ENCODE measurements at regions not wholly inside any gene's neighbourhood (a gene's known extent, or its start where the extent isn't known, plus 50 kb on each side); places are given as distances from the start of the nearest gene placed in this dataset.

- Histone ChIP-seq H3K27me3 (replicated peaks in 2 of 5; ENCODE audit: control insufficient read depth in 4 of 5, insufficient read depth in 5 of 5, low read length in 4 of 5) (no peaks in the 10 kb centered on the region), H3K4me1 (ENCODE audit: control extremely low read depth in 1 of 4, control insufficient read depth in 4 of 4, insufficient read depth in 4 of 4, low read length in 3 of 4) (no peaks in the 10 kb centered on the region), H3K9me3 (ENCODE audit: control extremely low read depth in 1 of 5, control insufficient read depth in 4 of 5, insufficient read depth in 2 of 5, low read depth in 1 of 5, low read length in 4 of 5) (peaks cover 0 to 2% (median 0%) of the 10 kb centered on the region in 5 experiments), H3K36me3 (ENCODE audit: control insufficient read depth in 4 of 4, insufficient read depth in 4 of 4, low read length in 3 of 4) (no peaks in the 10 kb centered on the region), H3K4me3 (ENCODE audit: control insufficient read depth in 1 of 7, extremely low read depth in 1 of 7, insufficient read depth in 4 of 7, low read depth in 2 of 7, low read length in 6 of 7) (no peak overlapping the region), H3K27ac (ENCODE audit: insufficient read depth in 1 of 2, low read depth in 1 of 2, low read length in 2 of 2, poor library complexity in 1 of 2, severe bottlenecking in 2 of 2) (no peak overlapping the region)
- 100% methylated on average over 1 of the region's 2 CpGs for WGBS (ENCODE audit: insufficient coverage)
- no peak for DNase-seq
- CTCF ChIA-PET, result no interaction called here
- POLR2A ChIA-PET, result no interaction called here
Measured at GRCh38 chr16:25596194-25596593, 95.6 kb upstream of the HS3ST4 start.

- Histone ChIP-seq H3K27me3 (replicated peaks in 2 of 5; ENCODE audit: control insufficient read depth in 4 of 5, insufficient read depth in 5 of 5, low read length in 4 of 5) (no peaks in the 10 kb centered on the region), H3K27ac (ENCODE audit: insufficient read depth in 1 of 2, low read depth in 1 of 2, low read length in 2 of 2, poor library complexity in 1 of 2, severe bottlenecking in 2 of 2) (no peak overlapping the region), H3K4me3 (ENCODE audit: control insufficient read depth in 1 of 7, extremely low read depth in 1 of 7, insufficient read depth in 4 of 7, low read depth in 2 of 7, low read length in 6 of 7) (no peak overlapping the region), H3K9me3 (ENCODE audit: control extremely low read depth in 1 of 5, control insufficient read depth in 4 of 5, insufficient read depth in 2 of 5, low read depth in 1 of 5, low read length in 4 of 5) (no peaks in the 10 kb centered on the region), H3K4me1 (ENCODE audit: control extremely low read depth in 1 of 4, control insufficient read depth in 4 of 4, insufficient read depth in 4 of 4, low read length in 3 of 4) (no peaks in the 10 kb centered on the region), H3K36me3 (ENCODE audit: control insufficient read depth in 4 of 4, insufficient read depth in 4 of 4, low read length in 3 of 4) (no peaks in the 10 kb centered on the region)
- no peak for DNase-seq
- POLR2A ChIA-PET, result no interaction called here
- CTCF ChIA-PET, result interaction anchor here (0.7 kb wide), 1 partner anchor 21 kb away, joined by 3 read pairs; no protein-coding TSS in a partner anchor
- 90% methylated on average over 2 of the region's 8 CpGs for WGBS (ENCODE audit: insufficient coverage)
Measured at GRCh38 chr16:25593260-25593659, 98.5 kb upstream of the HS3ST4 start.

GRCh38 chr16:25587783-25588182 lies 104.0 kb upstream of the HS3ST4 start:
- Histone ChIP-seq H3K4me1 (ENCODE audit: control extremely low read depth in 1 of 4, control insufficient read depth in 4 of 4, insufficient read depth in 4 of 4, low read length in 3 of 4) (no peaks in the 10 kb centered on the region), H3K27ac (ENCODE audit: insufficient read depth in 1 of 2, low read depth in 1 of 2, low read length in 2 of 2, poor library complexity in 1 of 2, severe bottlenecking in 2 of 2) (no peak overlapping the region), H3K27me3 (replicated peaks in 2 of 5; ENCODE audit: control insufficient read depth in 4 of 5, insufficient read depth in 5 of 5, low read length in 4 of 5) (no peaks in the 10 kb centered on the region), H3K4me3 (ENCODE audit: control insufficient read depth in 1 of 7, extremely low read depth in 1 of 7, insufficient read depth in 4 of 7, low read depth in 2 of 7, low read length in 6 of 7) (no peak overlapping the region), H3K36me3 (ENCODE audit: control insufficient read depth in 4 of 4, insufficient read depth in 4 of 4, low read length in 3 of 4) (no peaks in the 10 kb centered on the region), H3K9me3 (ENCODE audit: control extremely low read depth in 1 of 5, control insufficient read depth in 4 of 5, insufficient read depth in 2 of 5, low read depth in 1 of 5, low read length in 4 of 5) (no peaks in the 10 kb centered on the region)
- no CpG with 5 or more reads among the region's 1 CpG for WGBS (ENCODE audit: insufficient coverage)
- DNase-seq, result no peak
- CTCF ChIA-PET, result no interaction called here
- POLR2A ChIA-PET, result no interaction called here

- ChIA-PET CTCF (interaction anchor here (0.7 kb wide), 1 partner anchor 108 kb away, joined by 3 read pairs; no protein-coding TSS in a partner anchor), POLR2A (no interaction called here)
- Histone ChIP-seq H3K4me3 (ENCODE audit: control insufficient read depth in 1 of 7, extremely low read depth in 1 of 7, insufficient read depth in 4 of 7, low read depth in 2 of 7, low read length in 6 of 7) (no peak overlapping the region), H3K9me3 (ENCODE audit: control extremely low read depth in 1 of 5, control insufficient read depth in 4 of 5, insufficient read depth in 2 of 5, low read depth in 1 of 5, low read length in 4 of 5) (no peaks in the 10 kb centered on the region), H3K36me3 (ENCODE audit: control insufficient read depth in 4 of 4, insufficient read depth in 4 of 4, low read length in 3 of 4) (no peaks in the 10 kb centered on the region), H3K27ac (ENCODE audit: insufficient read depth in 1 of 2, low read depth in 1 of 2, low read length in 2 of 2, poor library complexity in 1 of 2, severe bottlenecking in 2 of 2) (no peak overlapping the region), H3K4me1 (ENCODE audit: control extremely low read depth in 1 of 4, control insufficient read depth in 4 of 4, insufficient read depth in 4 of 4, low read length in 3 of 4) (no peaks in the 10 kb centered on the region), H3K27me3 (replicated peaks in 2 of 5; ENCODE audit: control insufficient read depth in 4 of 5, insufficient read depth in 5 of 5, low read length in 4 of 5) (no peaks in the 10 kb centered on the region)
- DNase-seq, result no peak
- WGBS (ENCODE audit: insufficient coverage), result 67% methylated on average over 1 of the region's 4 CpGs
Measured at GRCh38 chr16:25586826-25587225, 104.9 kb upstream of the HS3ST4 start.

- DNase-seq, result no peak
- ChIA-PET POLR2A (no interaction called here), CTCF (no interaction called here)
- Histone ChIP-seq H3K4me1 (ENCODE audit: control extremely low read depth in 1 of 4, control insufficient read depth in 4 of 4, insufficient read depth in 4 of 4, low read length in 3 of 4) (no peaks in the 10 kb centered on the region), H3K27ac (ENCODE audit: insufficient read depth in 1 of 2, low read depth in 1 of 2, low read length in 2 of 2, poor library complexity in 1 of 2, severe bottlenecking in 2 of 2) (no peak overlapping the region), H3K4me3 (ENCODE audit: control insufficient read depth in 1 of 7, extremely low read depth in 1 of 7, insufficient read depth in 4 of 7, low read depth in 2 of 7, low read length in 6 of 7) (no peak overlapping the region), H3K9me3 (ENCODE audit: control extremely low read depth in 1 of 5, control insufficient read depth in 4 of 5, insufficient read depth in 2 of 5, low read depth in 1 of 5, low read length in 4 of 5) (no peaks in the 10 kb centered on the region), H3K27me3 (replicated peaks in 2 of 5; ENCODE audit: control insufficient read depth in 4 of 5, insufficient read depth in 5 of 5, low read length in 4 of 5) (no peaks in the 10 kb centered on the region), H3K36me3 (ENCODE audit: control insufficient read depth in 4 of 4, insufficient read depth in 4 of 4, low read length in 3 of 4) (no peaks in the 10 kb centered on the region)
- 75% methylated on average over 1 of the region's 1 CpG for WGBS (ENCODE audit: insufficient coverage)
Measured at GRCh38 chr16:25585526-25585925, 106.2 kb upstream of the HS3ST4 start.

- no peak for DNase-seq
- ChIA-PET POLR2A (no interaction called here), CTCF (no interaction called here)
- Histone ChIP-seq H3K4me3 (ENCODE audit: control insufficient read depth in 1 of 7, extremely low read depth in 1 of 7, insufficient read depth in 4 of 7, low read depth in 2 of 7, low read length in 6 of 7) (no peak overlapping the region), H3K4me1 (ENCODE audit: control extremely low read depth in 1 of 4, control insufficient read depth in 4 of 4, insufficient read depth in 4 of 4, low read length in 3 of 4) (no peaks in the 10 kb centered on the region), H3K9me3 (ENCODE audit: control extremely low read depth in 1 of 5, control insufficient read depth in 4 of 5, insufficient read depth in 2 of 5, low read depth in 1 of 5, low read length in 4 of 5) (peaks cover 0 to 3% (median 0%) of the 10 kb centered on the region in 5 experiments), H3K27ac (ENCODE audit: insufficient read depth in 1 of 2, low read depth in 1 of 2, low read length in 2 of 2, poor library complexity in 1 of 2, severe bottlenecking in 2 of 2) (no peak overlapping the region), H3K27me3 (replicated peaks in 2 of 5; ENCODE audit: control insufficient read depth in 4 of 5, insufficient read depth in 5 of 5, low read length in 4 of 5) (no peaks in the 10 kb centered on the region), H3K36me3 (ENCODE audit: control insufficient read depth in 4 of 4, insufficient read depth in 4 of 4, low read length in 3 of 4) (no peaks in the 10 kb centered on the region)
- WGBS (ENCODE audit: insufficient coverage), result 85% methylated on average over 11 of the region's 14 CpGs
Measured at GRCh38 chr16:25580041-25580440, 111.7 kb upstream of the HS3ST4 start.

- no peak for DNase-seq
- ChIA-PET POLR2A (no interaction called here), CTCF (no interaction called here)
- no peaks in the 10 kb centered on the region for H3K4me1 ChIP-seq (ENCODE audit: control extremely low read depth in 1 of 4, control insufficient read depth in 4 of 4, insufficient read depth in 4 of 4, low read length in 3 of 4)
- no peaks in the 10 kb centered on the region for H3K27me3 ChIP-seq (replicated peaks in 2 of 5; ENCODE audit: control insufficient read depth in 4 of 5, insufficient read depth in 5 of 5, low read length in 4 of 5)
- no peak overlapping the region for H3K27ac ChIP-seq (ENCODE audit: insufficient read depth in 1 of 2, low read depth in 1 of 2, low read length in 2 of 2, poor library complexity in 1 of 2, severe bottlenecking in 2 of 2)
- no peaks in the 10 kb centered on the region for H3K36me3 ChIP-seq (ENCODE audit: control insufficient read depth in 4 of 4, insufficient read depth in 4 of 4, low read length in 3 of 4)
- H3K9me3 ChIP-seq (ENCODE audit: control extremely low read depth in 1 of 5, control insufficient read depth in 4 of 5, insufficient read depth in 2 of 5, low read depth in 1 of 5, low read length in 4 of 5), result peaks cover 0 to 3% (median 0%) of the 10 kb centered on the region in 5 experiments
- no peak overlapping the region for H3K4me3 ChIP-seq (ENCODE audit: control insufficient read depth in 1 of 7, extremely low read depth in 1 of 7, insufficient read depth in 4 of 7, low read depth in 2 of 7, low read length in 6 of 7)
- WGBS (ENCODE audit: insufficient coverage), result 75% methylated on average over 2 of the region's 5 CpGs
Measured at GRCh38 chr16:25575363-25575762, 116.4 kb upstream of the HS3ST4 start.
